ENCODE measurements at regions not wholly inside any gene's neighbourhood (a gene's known extent, or its start where the extent isn't known, plus 50 kb on each side); places are given as distances from the start of the nearest gene placed in this dataset.

DNA sequence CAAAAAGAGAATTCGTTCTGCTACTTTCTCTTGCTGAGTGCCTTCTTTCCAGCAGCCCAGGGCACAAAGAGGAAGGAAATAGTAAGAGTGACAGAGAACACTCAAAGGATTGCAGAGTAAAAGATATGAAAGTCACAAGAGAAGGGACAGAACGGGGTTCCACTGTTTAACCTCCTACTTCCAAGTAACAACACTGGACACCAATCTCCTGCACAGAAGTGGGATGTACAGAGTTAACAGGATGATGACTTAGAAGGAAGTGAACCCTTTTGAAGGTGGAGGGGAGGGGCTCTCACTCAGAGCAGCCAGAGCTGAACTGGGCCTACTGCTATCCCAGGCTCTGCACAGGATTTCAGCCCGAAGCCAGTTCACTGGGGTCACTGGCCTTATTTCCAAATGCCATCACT is 130.1 kb upstream of the PRICKLE2 start:
- H3K27ac ChIP-seq (ENCODE audit: low read depth, low read length), result no peak overlapping the region
- no peaks in the 10 kb centered on the region for H3K36me3 ChIP-seq (ENCODE audit: control insufficient read depth, low read length)
- H4K20me1 ChIP-seq (ENCODE audit: control insufficient read depth, insufficient read depth, low read depth, low read length), result no peaks in the 10 kb centered on the region
- H3K9me2 ChIP-seq (replicated peaks; ENCODE audit: control insufficient read depth, low read length), result no peaks in the 10 kb centered on the region
- H3K4me3 ChIP-seq (ENCODE audit: low read length), result no peak overlapping the region
- no peaks in the 10 kb centered on the region for H3K4me1 ChIP-seq (ENCODE audit: control insufficient read depth, low read length)
- no peak for TF ChIP-seq EZH2phosphoT487 (IDR thresholded peaks at IDR 0.05; ENCODE audit: borderline replicate concordance, low read length)
- TF ChIP-seq, protein P1, sequence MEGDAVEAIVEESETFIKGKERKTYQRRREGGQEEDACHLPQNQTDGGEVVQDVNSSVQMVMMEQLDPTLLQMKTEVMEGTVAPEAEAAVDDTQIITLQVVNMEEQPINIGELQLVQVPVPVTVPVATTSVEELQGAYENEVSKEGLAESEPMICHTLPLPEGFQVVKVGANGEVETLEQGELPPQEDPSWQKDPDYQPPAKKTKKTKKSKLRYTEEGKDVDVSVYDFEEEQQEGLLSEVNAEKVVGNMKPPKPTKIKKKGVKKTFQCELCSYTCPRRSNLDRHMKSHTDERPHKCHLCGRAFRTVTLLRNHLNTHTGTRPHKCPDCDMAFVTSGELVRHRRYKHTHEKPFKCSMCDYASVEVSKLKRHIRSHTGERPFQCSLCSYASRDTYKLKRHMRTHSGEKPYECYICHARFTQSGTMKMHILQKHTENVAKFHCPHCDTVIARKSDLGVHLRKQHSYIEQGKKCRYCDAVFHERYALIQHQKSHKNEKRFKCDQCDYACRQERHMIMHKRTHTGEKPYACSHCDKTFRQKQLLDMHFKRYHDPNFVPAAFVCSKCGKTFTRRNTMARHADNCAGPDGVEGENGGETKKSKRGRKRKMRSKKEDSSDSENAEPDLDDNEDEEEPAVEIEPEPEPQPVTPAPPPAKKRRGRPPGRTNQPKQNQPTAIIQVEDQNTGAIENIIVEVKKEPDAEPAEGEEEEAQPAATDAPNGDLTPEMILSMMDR (IDR thresholded peaks at IDR 0.05; ENCODE audit: low read depth, low read length, poor library complexity, severe bottlenecking), result no peak
- no peaks in the 10 kb centered on the region for H3K27me3 ChIP-seq (ENCODE audit: control insufficient read depth, low read length)
- H3F3A ChIP-seq (ENCODE audit: control insufficient read depth, insufficient read depth), result no peaks in the 10 kb centered on the region
- H3K9me3 ChIP-seq (ENCODE audit: control insufficient read depth, insufficient read depth, low read length), result no peaks in the 10 kb centered on the region
- no peaks in the 10 kb centered on the region for H3K79me2 ChIP-seq (ENCODE audit: control insufficient read depth, low read length)
- H3K4me2 ChIP-seq (ENCODE audit: low read length), result no peak overlapping the region

DNA sequence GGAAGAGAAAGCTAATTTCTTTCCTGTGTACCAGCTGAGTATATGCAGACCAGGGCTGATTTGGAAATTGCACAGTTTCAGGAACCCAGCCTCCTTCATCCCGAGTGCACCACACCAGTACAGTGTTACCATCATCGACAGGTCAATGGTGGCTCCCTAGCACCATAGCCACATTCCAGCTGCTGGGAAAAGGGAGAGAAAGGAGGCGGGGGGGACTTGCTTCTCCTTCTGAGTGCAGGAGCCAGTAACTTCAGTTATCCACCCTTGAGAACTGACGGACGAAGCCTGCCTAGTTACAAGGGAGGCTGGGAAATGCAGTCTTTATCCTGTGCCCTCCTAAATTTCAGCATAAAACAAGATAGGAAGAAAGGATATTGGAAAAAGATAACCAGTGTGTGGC is 129.7 kb upstream of the PRICKLE2 start:
- H3K4me1 ChIP-seq (ENCODE audit: control insufficient read depth, low read length), result no peaks in the 10 kb centered on the region
- no peak for TF ChIP-seq EZH2phosphoT487 (IDR thresholded peaks at IDR 0.05; ENCODE audit: borderline replicate concordance, low read length)
- TF ChIP-seq, protein P1 (IDR thresholded peaks at IDR 0.05; ENCODE audit: low read depth, low read length, poor library complexity, severe bottlenecking), result no peak
- H4K20me1 ChIP-seq (ENCODE audit: control insufficient read depth, insufficient read depth, low read depth, low read length), result no peaks in the 10 kb centered on the region
- H3K27me3 ChIP-seq (ENCODE audit: control insufficient read depth, low read length), result no peaks in the 10 kb centered on the region
- H3F3A ChIP-seq (ENCODE audit: control insufficient read depth, insufficient read depth), result no peaks in the 10 kb centered on the region
- no peaks in the 10 kb centered on the region for H3K9me2 ChIP-seq (replicated peaks; ENCODE audit: control insufficient read depth, low read length)
- H3K4me3 ChIP-seq (ENCODE audit: low read length), result no peak overlapping the region
- no peak overlapping the region for H3K4me2 ChIP-seq (ENCODE audit: low read length)
- no peaks in the 10 kb centered on the region for H3K9me3 ChIP-seq (ENCODE audit: control insufficient read depth, insufficient read depth, low read length)
- H3K36me3 ChIP-seq (ENCODE audit: control insufficient read depth, low read length), result no peaks in the 10 kb centered on the region
- no peak overlapping the region for H3K27ac ChIP-seq (ENCODE audit: low read depth, low read length)
- H3K79me2 ChIP-seq (ENCODE audit: control insufficient read depth, low read length), result no peaks in the 10 kb centered on the region

DNA sequence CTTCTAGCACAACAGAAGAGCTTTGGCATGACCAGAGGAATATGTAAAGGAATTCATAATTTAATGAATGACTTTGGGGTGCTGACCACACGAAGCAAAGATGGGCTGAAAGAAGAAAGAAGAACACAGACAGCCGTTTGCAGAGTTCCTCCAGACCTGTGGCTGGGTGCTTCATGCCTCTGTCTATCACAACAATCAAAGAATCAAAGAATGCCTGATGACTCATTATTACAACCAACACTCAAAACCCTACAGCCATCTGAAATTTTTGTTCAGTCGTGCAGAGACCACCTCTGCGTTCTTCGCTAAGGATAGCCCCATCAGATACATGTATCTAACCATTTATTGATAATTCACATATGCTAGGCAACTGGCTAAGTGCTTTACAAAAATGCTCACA is 129.0 kb upstream of the PRICKLE2 start:
- Histone ChIP-seq H3K4me3 (ENCODE audit: low read length) (no peak overlapping the region), H3K27ac (ENCODE audit: low read depth, low read length) (no peak overlapping the region), H3K27me3 (ENCODE audit: control insufficient read depth, low read length) (no peaks in the 10 kb centered on the region), H3K4me1 (ENCODE audit: control insufficient read depth, low read length) (no peaks in the 10 kb centered on the region), H4K20me1 (ENCODE audit: control insufficient read depth, insufficient read depth, low read depth, low read length) (no peaks in the 10 kb centered on the region), H3K9me3 (ENCODE audit: control insufficient read depth, insufficient read depth, low read length) (no peaks in the 10 kb centered on the region), H3F3A (ENCODE audit: control insufficient read depth, insufficient read depth) (no peaks in the 10 kb centered on the region), H3K79me2 (ENCODE audit: control insufficient read depth, low read length) (no peaks in the 10 kb centered on the region), H3K36me3 (ENCODE audit: control insufficient read depth, low read length) (no peaks in the 10 kb centered on the region), H3K4me2 (ENCODE audit: low read length) (no peak overlapping the region), H3K9me2 (replicated peaks; ENCODE audit: control insufficient read depth, low read length) (no peaks in the 10 kb centered on the region)
- no peak for TF ChIP-seq EZH2phosphoT487 (IDR thresholded peaks at IDR 0.05; ENCODE audit: borderline replicate concordance, low read length)
- TF ChIP-seq, protein P1 (IDR thresholded peaks at IDR 0.05; ENCODE audit: low read depth, low read length, poor library complexity, severe bottlenecking), result no peak

DNA sequence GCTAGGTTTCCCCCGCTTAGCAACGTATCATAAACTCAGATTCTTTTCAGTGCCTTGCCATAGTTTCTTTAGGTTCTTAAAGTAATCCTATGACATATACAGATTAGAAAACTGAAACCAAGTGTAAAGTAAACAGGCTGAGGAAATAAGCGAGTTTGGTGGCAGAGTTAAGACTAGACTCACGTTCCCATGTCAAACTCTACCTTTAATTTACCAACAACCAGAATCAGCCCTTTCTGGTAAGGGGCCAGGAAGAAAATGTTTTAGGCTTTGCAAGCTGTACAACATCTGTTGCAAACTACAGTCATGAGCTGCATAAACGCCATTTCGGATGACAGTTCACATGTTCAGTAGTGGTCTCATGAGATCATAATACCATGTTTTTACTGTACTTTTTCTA is 128.0 kb upstream of the PRICKLE2 start:
- Histone ChIP-seq H3K4me3 (ENCODE audit: low read length) (no peak overlapping the region), H4K20me1 (ENCODE audit: control insufficient read depth, insufficient read depth, low read depth, low read length) (no peaks in the 10 kb centered on the region), H3K9me3 (ENCODE audit: control insufficient read depth, insufficient read depth, low read length) (no peaks in the 10 kb centered on the region), H3K79me2 (ENCODE audit: control insufficient read depth, low read length) (no peaks in the 10 kb centered on the region), H3K27ac (ENCODE audit: low read depth, low read length) (no peak overlapping the region), H3K27me3 (ENCODE audit: control insufficient read depth, low read length) (no peaks in the 10 kb centered on the region), H3F3A (ENCODE audit: control insufficient read depth, insufficient read depth) (no peaks in the 10 kb centered on the region), H3K9me2 (replicated peaks; ENCODE audit: control insufficient read depth, low read length) (no peaks in the 10 kb centered on the region), H3K4me2 (ENCODE audit: low read length) (no peak overlapping the region), H3K36me3 (ENCODE audit: control insufficient read depth, low read length) (no peaks in the 10 kb centered on the region), H3K4me1 (ENCODE audit: control insufficient read depth, low read length) (no peaks in the 10 kb centered on the region)
- TF ChIP-seq EZH2phosphoT487 (IDR thresholded peaks at IDR 0.05; ENCODE audit: borderline replicate concordance, low read length), result no peak
- TF ChIP-seq, protein P1 (IDR thresholded peaks at IDR 0.05; ENCODE audit: low read depth, low read length, poor library complexity, severe bottlenecking), result no peak
